Non-pigmented ciliary epithelial cell (primary cell): ENCODE measurements at regions not wholly inside any gene's neighbourhood (a gene's known extent, or its start where the extent isn't known, plus 50 kb on each side); places are given as distances from the start of the nearest gene placed in this dataset.

Experiments
- DNase-seq: peaks from one replicate; pipeline ENCODE4 v3.0.0-alpha.2; 2010; ENCODE audit warnings: low read depth

DNA sequence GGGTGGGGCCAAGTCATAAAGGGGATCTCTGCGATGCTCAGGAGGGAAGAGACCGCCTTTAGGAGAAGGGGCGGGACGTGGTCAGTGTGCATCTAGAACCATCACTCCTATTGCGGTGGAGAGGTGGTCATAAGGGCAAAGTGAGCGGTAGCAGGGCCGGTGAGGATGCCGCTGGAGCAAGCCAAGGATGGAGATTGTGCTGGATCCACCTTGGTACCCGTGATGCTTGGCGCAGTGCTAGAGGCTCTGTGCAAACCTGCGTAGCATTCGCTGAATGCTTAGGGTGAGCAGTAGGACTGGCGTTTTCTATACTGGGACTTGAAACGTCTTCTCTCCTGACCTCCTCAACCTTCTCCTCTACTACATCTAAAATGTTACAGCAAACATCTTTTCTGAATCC, 294.2 kb downstream of the FGF9 start:
- no peak for DNase-seq

DNA sequence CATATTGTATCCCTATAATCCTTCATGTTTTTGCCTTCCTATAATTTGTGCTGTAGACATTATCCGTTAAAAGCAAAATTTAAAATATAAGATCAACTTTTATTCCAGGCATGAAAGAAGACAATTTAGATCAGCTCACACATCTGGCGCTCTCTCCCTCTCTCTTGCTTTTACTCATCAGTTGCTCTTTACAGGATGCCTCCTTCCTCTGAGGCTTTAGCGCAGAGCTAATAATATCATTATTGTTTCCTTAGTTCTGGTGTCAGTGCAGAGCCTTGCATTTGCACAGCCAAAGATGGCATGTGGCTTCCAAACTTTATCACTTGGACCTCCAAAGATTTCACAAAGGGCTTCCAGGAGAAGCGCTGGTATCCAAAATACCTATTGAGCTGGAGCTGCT, 295.1 kb downstream of the FGF9 start:
- DNase-seq = no peak

DNA sequence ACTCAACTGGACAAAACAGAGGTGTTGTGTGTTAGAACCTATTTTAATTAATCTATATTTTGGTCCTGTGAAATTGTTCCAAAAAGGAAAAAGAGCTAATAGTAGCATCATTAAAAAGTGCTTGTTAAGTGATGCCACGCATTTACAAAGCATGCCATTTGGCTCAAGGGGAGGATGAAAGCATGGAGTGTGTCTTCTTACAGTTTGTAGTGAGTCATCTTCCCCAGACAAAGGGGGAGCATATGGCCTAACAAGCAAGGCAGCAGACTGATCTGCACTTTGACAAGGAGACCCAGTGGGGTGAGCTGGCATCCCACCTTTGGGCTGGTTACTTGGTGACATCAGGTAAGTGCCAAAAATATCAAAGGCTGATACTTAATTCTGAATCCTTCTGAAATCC, 297.0 kb downstream of the FGF9 start:
- no peak for DNase-seq

DNA sequence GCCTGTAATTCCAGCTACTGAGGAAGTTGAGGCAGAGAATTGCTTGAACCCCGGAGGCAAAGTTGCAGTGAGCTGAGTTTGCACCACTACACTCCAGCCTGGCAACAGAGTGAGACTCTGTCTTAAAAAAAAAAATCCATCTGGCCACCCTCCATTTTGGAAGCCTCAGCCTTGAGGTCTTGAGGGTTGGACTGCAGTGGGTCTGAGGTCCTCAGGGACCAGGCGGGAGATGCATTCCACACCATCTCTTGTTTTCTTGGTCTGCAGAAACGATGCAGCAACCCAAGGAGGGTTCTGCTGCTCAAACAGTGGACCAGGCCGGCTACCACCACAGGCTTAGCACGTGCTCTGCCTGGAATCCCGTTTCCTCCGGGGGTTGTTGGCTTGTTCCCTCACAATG, 299.3 kb downstream of the FGF9 start:
- DNase-seq = no peak

DNA sequence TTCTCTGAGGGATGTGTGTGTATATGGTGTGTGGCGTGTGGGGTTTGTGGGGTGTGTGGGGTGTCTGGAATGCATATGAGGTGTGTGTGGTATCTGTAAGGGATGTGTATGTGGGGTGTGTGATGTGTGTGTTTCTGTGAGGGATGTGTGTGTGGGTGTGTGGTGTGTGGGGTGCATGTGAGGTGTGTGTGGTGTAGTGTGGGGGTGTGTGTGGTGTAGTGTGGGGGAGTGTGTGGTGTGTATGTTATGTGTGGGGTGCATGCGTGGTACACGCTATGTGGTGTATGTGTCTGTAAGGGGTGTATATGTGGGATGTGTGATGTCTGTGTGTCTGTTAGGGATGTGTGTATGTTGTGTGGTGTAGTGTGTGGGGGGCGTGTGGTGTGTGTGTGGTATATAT, 300.0 kb downstream of the FGF9 start:
- DNase-seq = no peak

DNA sequence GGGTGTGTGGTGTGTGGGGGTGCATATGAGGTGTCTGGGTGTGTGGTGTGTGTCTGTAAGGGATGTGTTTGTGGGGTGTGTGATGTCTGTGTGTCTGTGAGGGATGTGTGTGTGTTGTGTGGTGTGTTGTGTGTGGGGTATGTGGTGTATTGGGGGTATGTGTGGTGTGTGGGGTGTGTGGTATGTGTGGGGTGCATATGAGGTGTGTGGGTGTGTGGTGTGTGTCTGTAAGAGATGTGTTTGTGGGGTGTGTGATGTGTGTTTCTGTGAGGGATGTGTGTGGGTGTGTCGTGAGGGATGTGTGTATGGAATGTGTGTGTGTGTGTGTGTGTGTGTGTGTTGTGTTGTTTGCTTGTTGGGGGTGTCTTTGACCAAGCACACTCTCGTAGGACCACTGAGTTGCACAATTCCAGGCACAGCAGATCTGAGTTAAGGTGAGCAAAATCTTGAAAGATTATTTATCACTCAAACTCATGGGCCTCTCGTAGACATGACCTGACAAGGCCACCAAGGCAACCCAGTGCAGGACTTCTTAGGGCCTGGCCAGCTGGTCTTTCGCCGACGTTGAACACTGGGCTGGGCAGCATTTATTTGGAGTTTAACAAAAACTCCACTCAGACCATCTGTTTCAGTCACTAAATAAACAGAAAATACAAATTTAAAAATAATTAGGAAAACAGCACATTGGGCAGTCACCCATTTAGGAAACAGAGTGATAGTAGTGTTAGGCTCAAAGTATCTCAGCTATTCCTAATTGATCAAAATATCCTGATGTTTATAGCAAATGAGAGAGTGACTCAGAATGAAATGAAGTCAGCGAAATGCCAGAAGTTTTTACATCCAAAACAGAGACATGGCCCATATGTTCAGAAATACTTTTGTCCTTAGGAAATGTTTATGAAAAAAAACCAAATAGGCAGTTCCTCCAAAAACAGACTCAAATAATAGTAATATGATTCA, 301.1 kb downstream of the FGF9 start:
- peak; percentile 41 for DNase-seq

DNA sequence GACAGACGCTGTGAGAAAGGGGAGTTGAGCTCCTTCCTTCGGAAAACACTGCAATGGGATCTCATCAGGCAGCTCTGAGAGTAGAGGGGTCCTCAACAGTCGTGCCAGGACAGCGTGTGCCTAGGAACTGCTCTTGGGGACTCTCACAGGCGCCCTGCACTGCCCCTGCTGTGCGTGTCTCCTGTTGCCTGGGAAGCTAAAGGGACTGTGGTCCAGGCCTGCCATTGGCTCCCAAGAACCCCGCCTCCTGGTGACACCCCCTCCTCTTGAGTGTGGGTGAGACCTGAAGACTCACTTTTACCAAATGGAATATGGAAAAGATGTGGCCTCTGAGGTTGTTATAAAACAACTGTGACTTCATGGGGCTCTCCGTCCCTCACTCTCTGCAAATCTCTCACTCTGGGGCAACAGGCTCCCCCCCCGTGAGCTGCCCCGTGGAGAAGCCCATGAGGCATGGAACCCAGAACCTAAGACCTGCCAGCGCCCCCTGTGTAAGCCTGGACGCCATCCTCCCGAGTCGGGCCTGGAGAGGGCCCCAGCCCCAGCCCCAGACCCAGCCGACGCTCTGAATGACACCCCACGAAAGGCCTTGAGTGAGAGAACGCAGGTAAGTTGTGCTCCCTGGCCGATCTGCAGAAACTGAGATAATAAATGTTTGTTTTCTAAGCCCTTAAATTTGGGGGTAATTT, 302.7 kb downstream of the FGF9 start:
- no peak for DNase-seq

DNA sequence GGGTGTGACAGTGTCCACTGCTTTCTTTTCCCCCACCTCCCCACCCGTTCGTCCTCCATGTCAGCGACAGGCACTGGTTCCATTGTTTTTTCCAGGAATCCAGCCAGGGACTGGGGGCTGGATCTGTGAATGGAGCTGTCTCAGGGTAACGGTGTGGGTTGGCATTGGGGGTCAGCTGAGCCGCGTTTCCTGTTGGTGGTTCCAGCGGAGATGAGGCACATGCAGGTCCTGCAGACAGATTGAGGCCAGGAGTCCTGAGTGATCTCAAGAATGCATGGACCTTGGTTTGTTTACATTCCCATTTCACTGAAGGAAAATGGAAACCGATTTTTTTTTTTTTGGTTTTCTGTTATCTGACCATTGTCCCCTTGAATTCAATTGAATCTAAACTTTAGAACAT, 303.9 kb downstream of the FGF9 start:
- no peak for DNase-seq

DNA sequence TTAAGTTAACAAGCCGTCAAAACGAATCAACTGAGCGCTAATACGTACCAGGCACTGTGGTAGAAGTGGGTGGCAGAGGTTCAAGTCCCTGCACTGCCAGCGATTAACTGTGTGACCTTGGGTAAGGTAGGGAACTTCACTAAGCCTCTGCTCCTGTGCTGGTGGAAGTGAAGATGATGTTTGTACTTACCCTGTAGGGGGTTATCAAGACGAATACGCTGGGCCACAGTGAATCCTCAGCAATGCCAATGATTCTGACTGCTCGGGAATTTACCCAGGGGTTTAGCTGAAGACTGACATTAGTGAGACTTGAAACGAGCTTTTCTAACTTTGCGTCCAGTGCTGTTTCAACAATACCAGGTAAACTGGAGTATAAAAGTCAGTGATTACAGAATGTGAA, 305.3 kb downstream of the FGF9 start:
- DNase-seq = no peak

DNA sequence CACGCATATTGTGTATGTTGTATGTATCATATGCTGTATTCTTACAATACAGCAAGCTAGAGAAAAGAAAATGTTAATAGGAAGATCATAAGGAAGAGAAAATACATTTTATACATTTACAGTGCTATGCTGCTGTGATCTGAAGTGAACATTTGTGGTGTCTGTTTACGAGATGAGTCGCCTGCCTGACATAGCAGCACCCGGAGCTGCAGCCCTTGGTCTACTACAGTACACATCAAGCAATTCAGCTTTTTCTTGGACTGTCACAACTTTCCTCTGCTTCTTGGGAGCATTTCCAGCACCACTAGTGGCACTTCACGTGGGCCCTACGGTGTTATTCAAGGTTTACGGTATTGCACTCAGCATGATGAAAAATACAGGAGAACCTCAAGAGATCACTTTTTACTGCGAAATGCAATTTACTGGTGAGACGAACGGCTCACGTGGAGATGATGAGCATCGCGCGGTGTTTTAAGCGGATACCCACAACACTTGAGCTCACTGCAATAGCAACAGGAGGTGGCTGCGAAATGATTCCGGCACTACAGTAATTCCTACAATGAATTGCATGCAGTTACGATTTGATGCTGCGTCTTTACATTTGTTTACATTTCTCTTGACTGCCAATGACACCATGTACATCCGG, 308.4 kb downstream of the FGF9 start:
- no peak for DNase-seq

DNA sequence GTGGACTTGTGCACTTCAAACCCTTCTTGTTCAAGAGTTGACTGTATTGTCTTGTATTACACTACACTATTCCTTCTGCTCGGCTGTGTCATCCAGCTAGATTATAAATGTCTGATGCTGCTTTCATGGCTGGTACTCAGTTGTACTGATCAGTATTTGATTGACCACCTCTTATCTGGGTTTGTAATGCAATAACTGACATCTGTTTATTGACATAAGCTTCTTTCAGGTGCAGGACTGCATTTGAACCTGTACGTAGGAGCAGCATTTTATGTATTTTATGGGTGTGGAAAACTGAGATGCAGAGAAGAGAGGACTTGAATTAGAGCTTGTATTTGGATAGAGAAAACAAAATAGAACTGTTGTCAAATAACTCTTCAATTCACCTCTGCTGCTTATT, 309.2 kb downstream of the FGF9 start:
- DNase-seq = no peak

DNA sequence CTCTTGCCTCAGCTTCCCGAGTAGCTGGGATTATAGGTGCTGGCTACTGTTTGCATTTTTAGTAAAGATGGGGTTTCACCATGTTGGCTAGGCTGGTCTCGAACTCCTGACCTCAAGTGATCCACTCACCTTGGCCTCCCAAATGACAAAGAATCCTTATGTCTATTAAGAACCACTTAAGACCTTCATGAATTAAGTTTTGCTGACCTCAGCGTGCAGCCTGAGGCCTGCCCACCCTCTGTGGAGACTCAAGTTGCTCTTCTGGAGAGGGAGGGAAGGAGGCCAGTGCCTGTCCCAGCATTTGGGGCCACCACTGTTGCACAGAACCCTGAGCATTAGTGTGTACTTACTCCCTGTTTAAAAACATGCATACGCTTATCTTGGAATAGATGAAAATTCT, 313.3 kb downstream of the FGF9 start:
- DNase-seq = no peak

DNA sequence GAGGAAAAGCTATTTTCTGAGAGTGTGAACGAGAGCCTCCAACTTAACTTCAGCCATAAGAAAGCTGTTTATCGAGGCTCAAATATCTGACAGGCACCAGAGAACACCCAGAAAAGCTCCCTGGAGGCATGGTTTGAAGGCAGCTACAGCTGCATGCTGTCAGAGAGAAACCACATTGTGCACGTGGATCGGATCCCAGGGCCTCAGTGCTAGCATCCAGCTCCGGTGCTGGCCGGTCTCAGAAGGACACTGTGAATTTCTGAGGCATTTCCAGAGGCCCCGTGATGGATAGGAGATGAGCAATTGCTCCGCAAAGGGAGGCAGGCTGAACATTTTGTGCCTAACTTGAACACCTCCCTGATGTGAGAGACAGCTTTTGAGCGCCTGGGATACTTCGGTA, 315.7 kb downstream of the FGF9 start:
- no peak for DNase-seq

DNA sequence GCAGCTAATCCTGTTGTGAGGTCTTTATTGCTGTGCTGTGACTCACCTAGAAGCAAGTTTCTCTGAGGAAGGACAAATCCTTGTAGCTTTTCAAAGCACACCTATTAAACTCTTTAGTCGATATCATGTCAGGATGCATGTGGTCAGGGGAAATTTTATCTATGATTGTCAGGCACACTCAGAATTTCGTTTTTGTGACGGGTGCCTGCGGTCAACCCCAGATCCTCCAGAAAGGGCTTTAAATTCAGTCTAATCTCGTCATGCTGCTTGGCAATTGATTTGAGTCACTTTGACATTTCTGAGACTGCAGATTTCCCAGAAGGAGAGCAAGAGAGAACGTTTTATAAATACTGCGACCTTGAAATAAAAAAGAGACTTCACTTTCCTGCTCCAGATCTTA, 316.9 kb downstream of the FGF9 start:
- DNase-seq = no peak

DNA sequence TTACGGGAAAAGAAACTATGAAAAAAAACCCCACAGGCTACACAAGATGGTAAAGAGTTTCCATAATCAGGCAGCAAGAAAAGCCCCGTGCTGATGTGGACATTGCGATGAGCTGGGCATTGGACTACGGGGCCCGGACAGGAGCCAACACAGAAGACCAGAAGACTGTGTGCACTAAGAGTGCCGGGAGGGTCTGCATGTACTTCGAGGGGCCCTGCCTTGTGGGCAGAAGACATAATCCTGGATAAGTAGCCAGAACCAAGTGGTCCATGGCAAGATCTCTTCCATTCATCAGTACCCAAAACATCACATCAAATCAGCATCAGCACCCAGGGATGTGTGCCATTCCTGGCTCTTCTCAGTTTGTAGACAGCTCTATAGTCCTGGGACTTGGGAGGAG, 317.8 kb downstream of the FGF9 start:
- no peak for DNase-seq

DNA sequence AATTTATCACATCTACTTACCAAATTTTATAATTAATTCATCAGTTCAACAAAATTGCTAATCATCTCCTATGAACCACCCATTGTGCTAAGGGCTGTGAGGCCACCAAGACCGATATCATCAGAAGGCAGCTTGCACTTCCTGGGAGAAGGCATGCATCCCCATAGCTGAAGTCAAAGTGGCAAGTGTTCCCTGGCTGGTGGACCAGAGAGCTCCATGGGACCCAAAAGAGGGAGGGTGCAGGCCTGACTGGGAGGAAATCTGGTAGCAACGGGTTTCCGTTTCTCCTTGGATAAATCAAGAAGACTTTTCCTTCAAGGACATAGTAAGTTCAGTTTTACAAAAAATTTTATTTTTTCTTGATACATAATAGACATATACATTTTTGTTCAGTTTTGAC, 325.2 kb downstream of the FGF9 start:
- DNase-seq = no peak

DNA sequence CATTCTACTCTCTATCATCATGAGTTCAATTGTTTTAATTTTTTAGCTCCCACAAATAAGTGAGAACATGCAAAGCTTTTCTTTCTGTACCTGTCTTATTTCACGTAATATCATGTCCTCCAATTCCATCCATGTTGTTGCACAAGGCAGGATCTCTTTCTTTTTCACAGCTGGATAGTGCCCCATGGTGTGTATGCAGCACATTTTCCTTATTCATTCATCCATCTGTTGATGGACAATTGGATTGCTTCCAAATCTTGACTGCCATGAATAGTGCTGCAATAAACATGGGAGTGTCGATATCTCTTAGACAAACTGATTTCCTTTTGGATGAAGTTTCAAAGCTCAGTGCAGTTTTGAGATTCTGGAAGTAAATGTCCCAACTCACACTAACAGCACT, 326.9 kb downstream of the FGF9 start:
- DNase-seq = no peak

DNA sequence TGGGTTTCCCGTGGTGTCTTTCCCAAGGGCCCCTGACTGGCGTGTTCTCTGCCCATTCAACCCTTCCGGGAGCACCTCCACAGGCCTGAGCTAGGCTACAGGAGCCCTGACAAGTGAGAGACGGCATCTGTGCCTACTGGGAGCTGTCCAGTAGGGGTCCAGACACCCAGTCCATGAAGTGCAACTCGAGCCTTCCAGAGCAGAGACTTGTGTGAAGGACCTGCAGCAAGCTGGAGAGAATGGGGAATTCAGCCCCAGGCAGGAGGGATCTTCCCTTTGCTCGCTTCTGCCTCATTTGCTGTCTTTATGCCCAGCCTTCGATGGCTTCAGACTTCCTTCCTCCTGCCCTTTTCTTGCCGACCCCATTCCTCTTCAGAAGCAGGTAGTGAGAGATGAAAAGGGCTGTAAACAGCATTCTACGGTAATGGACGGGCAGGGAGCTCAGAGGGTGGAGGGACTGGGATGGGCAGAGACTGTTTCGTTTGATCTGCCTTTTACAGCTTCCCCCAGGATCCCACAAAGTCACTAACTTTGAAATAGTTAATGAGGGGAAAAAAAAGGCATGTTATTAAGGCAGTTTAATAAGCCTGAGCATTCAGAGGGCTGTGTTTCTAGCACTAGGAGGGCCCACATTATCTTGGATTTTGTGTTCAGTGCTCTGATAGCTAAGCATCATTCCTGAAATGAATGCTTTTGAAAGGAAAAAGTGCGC, 327.6 kb downstream of the FGF9 start:
- DNase-seq = no peak

DNA sequence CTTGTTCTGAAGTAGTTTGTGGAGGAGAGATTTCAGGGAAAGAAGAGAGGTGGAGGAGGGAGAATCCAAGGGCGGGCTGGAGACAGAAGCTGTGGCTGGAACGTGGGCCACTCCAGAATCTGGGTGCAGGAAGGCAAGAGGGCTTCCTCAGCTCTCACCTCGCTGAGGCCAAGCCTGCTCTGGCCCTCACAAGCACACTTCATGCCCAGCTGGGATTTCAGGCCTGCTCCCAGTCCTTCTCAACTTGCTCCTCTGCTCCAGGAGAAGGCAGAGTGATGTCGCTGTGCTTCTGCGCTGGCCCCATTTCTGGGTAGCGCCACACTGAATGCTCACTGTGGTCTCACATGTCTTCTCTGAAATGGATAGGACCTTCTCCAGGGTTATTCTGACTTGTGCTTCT, 328.8 kb downstream of the FGF9 start:
- DNase-seq = no peak

DNA sequence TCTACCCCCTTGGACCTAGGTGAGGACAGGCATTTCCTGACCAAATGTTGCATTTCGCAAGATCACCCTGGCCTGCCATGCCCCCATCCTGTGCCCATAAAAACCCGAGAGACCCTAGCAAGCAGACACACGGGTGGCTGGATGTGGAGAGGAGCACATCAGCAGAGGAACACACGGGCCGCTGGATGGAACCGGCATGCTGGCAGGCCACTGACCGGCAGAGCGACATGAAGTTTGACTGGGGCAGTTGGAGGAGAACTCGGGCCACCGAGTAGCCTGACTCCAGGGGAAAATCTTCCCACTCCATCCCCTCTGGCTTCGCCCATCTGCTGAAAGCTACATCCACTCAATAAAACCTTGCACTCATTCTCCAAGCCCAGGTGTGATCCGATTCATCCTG, 329.3 kb downstream of the FGF9 start:
- DNase-seq = no peak

DNA sequence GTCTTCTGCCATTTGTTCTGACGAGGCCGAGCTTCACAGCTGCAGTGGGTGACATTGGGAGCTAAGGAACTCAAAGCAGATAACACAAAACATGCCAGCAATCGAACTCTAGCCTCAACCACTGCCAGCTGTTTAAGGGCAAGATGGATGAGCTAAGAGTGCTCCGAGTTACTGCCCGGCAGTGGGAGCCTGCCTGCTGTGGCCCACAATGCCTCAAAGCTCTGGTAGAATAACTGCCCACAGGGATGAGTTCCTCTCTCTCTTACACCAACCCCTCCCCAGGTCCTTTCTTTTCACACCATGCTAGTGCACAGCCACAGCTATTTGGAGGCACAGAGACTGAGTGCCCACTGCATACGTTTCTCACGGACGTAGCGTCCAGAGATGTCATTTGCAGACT, 330.5 kb downstream of the FGF9 start:
- no peak for DNase-seq

DNA sequence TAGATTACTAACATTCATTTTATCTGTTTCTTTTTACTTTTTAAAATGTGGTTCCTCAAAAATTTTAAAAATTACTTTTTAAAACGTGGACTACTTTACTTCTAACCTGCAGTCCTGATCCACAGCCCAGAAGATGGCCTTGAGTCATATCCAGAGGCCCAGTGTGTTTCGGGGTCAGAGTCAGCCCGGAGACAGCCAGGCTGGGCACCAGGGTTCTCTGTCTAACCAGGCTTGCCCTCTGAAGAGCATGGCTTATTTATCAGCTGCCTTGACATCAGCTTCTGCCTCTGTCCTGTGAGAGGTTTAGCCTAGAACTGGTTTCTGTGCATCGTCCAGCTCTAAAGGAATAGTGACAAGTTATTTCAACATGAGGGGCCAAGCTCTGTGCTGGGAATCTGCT, 332.0 kb downstream of the FGF9 start:
- DNase-seq = no peak

DNA sequence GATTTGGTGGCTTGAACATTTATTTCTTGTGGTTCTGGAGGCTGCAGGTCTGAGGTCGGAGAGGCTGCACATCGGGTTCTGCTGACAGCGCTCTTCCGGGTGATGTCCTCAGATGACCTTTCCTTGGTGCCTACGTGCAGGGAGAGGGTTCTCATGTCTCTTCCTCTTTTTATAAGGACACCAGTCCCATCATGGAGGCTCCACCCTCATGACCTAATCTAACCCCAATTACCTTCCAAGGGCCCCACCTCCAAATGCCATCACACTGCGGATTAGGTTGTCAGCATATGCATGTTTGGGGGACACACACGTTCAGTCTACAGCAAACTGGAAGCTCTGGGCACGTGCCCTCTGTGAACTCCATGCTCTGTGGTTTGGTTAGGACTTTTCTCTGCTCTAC, 338.6 kb downstream of the FGF9 start:
- no peak for DNase-seq
